A172 (cell line): ENCODE measurements at regions not wholly inside any gene's neighbourhood (a gene's known extent, or its start where the extent isn't known, plus 50 kb on each side); places are given as distances from the start of the nearest gene placed in this dataset.

ENCODE experiments used
- DNase-seq: peaks from one replicate; pipeline ENCODE4 v3.0.0-alpha.2; 2015; ENCODE audit warnings: low spot score

- DNase-seq, result peak; percentile 40
Measured at GRCh38 chr6:48826152-48826515, 636.9 kb downstream of the MMUT start.

- DNase-seq, result peak; percentile 51
Measured at GRCh38 chr6:48825501-48826151, 637.4 kb downstream of the MMUT start.

- no peak for DNase-seq
Measured at GRCh38 chr6:48818052-48818412, 645.0 kb downstream of the MMUT start.

DNA sequence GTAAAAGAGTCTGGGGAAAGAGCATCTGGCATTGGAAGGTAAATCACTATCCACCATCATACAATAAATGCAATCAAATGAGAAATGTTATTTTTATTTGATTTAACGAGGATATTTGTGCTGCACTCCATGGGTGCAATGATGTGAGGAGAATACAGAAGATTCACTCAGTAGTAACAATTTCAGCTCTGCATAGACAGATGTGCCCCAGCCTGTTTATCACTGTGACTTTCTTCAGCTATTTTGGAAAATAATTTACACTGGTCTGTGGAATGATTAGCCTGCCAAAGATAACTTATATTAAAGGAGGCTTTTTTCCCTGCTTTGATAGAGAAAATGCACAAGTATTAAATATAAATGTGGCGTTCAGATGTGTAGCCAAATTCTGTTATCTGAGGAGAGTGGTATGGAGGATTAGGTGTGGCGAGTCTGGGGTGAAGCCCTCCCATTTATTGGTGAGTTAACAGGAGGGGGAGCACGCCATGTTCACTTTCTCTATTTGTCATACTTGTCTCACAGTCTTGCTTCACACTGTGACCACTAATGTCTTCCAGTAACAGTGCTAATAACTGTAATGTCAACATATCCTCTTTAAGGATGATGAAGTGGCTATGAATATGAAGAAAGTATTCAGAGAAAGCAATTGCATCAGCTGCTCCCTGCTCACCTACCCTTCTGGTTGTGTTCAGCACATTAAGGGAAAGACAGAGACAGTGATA lies 645.6 kb downstream of the MMUT start:
- no peak for DNase-seq

DNA sequence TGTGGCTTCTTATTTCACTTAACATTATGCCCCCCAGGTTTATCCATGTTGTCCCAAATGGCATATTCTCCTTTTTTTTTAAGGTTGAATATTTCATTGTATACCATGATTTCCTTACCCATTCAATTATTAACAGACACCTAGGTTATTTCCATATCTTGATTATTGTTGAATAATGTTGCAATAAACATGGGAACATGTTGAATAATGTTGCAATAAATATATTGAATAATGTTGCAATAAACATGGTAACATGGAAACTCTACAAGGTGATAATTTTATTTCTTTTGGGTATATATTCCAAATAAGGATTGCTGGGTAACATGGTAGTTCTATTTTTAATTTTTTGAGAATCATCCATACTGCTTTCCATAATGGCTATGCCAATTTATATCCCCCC lies 648.1 kb downstream of the MMUT start:
- DNase-seq, result no peak

DNA sequence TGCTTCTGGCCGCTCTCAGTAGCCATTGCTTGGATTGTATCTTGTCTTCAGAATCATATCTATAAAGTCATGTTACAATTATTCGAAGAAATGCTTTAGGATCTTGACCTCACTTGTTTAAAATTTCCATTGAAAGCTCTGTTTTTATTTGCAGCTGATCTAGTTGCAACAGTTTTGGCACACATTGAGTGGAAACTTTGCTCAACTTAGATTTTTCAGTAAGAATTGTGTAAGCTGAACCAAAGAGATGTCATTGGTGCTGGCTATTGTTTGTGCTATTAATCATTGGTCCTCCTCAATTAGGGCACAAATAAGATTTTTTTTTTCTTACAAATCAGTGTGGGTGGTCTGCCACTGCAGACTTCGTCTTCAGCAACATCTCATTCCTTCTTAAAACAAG lies 649.2 kb downstream of the MMUT start:
- no peak for DNase-seq

GRCh38 chr6:48809700-48810099 lies 653.4 kb downstream of the MMUT start:
- DNase-seq, result no peak

- DNase-seq, result no peak
Measured at GRCh38 chr6:48809245-48809644, 653.8 kb downstream of the MMUT start.

DNA sequence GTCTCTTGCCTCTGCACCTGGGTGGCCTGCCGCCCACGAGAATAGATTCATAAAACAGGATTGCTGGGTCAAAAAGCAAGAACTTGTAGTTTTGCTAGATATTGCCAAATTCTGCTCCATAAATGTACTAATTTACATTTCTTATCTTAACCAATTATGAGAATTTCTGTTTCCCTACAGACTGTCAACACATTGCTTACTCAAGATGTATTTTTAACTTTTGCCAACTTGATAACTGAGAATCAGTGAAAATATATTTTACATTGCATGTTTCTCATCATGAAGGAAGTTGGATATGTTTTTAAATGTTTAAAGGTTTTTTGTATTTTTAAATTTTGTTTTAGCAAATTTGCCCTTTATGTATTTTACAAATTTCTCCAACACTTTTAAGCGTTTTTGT lies 664.8 kb downstream of the MMUT start:
- no peak for DNase-seq

GRCh38 chr6:48782225-48782624 lies 671.2 kb upstream of the PTCHD4 start:
- no peak for DNase-seq

DNA sequence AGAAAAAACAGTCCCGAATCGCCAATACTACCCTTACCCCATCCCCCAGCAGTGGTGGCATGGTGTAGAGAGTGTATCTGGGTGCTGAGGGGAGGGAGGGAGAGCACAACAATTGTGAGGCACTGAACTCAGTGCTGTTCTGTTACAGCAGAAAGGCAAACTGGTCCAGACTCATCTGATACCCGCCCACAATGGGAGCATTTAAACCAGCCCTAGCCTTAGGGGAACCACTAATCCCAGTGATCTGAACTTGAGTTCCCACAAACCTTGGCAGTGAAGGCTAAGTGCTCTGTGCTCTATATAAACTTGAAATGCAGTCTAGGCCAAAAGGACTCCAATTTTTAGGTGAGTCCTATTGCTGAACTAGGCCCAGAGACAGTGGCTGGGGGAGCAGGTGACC lies 666.4 kb upstream of the PTCHD4 start:
- no peak for DNase-seq

- peak; percentile 73 for DNase-seq
Measured at GRCh38 chr6:48775157-48775556, 664.2 kb upstream of the PTCHD4 start.

DNA sequence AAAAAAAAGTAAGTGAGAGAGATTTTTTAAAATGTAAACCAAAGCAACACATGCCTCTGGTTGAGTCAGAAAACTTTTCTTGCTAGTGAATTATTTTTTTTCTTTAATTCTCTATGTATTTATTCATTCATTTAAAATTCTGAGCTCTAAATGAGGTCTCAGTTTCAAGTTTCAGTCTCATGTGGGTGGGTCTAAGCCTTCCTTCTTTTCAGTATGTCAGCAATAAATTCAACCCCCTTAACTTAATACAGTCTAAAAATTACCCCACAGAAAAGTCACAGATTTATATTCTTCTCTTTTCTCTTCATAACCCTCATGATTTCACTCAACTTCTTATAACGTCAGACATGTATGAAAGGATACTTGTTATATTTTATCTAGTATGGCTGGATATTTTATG lies 663.3 kb upstream of the PTCHD4 start:
- DNase-seq, result no peak

GRCh38 chr6:48766349-48766748 lies 655.4 kb upstream of the PTCHD4 start:
- peak; percentile 51 for DNase-seq

GRCh38 chr6:48765352-48765961 lies 654.5 kb upstream of the PTCHD4 start:
- DNase-seq, result peak; percentile 64

GRCh38 chr6:48764286-48765044 lies 653.5 kb upstream of the PTCHD4 start:
- DNase-seq, result no peak

GRCh38 chr6:48757661-48758060 lies 646.7 kb upstream of the PTCHD4 start:
- DNase-seq, result peak; percentile 38

GRCh38 chr6:48755315-48755714 lies 644.3 kb upstream of the PTCHD4 start:
- no peak for DNase-seq

DNA sequence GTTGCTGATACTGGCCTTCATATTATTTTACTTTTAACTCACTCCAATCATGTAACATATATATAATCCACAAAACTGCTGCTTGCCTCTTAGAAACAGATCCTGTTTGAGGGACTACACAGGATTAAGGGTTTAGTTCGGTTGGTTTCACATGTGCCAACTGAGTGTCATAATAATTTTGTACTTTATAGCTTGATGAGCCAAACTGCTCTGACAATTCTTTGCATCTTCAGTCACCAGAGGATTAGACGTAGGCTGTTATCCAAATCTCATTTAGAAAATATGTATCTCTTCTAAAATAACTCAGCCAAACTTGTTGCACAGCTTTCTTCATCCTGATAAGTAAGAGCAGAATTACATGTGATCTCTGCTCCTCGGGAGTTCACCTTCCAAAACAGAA lies 643.6 kb upstream of the PTCHD4 start:
- no peak for DNase-seq

GRCh38 chr6:48750861-48751260 lies 639.9 kb upstream of the PTCHD4 start:
- no peak for DNase-seq

GRCh38 chr6:48747471-48747870 lies 636.5 kb upstream of the PTCHD4 start:
- no peak for DNase-seq

DNA sequence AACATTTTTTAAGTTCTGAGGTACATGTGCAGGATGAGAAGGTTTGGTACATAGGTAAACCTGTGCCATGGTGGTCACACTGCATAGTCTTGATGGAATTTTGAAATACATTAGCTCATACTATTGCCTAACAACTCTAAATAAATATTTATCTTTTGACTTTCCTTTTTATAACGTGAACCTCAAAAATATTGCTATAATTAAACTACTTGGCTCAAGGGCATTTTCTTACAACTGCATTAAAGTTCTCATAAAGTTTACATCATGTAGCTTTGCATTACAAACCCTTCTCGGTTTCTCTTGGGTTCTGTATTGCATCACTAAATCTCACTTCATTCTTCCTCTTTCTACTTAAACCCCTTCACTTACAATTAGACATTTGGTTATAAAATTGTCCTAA lies 636.0 kb upstream of the PTCHD4 start:
- DNase-seq, result no peak

DNA sequence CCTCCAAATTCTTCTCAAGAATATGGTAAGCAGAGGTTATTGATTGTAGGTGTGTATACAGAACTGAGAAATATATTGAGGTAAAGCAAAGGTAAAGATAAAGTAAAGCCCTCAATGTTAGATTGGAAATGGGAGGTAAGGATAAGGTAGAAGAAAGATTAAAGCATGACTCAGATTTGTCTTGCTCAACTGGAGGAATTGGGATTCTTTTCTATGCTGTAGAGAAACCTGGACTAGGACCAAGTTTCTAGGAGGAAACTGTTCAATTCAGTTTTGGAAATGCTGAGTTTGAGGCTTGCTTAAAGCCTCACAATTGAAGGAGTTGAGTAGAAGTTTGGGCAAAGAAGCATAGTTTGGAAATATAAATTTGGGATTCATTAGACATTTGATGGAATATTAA lies 634.0 kb upstream of the PTCHD4 start:
- no peak for DNase-seq
